DMS53 (cell line): ENCODE measurements at regions not wholly inside any gene's neighbourhood (a gene's known extent, or its start where the extent isn't known, plus 50 kb on each side); places are given as distances from the start of the nearest gene placed in this dataset.
"Not testable (repeated sequence)": the region's sequence is repeated elsewhere in the genome, so short reads cannot be mapped to it uniquely, and the experiment has no call there.

Experiments
- DNase-seq: peaks from one replicate; lab custom pipeline; 2025; lab: John Stamatoyannopoulos, UW

- not testable (repeated sequence) for DNase-seq
Measured at GRCh38 chr17:22310292-22310691, 618.0 kb downstream of the KCNJ18 start.

- no peak for DNase-seq
Measured at GRCh38 chr17:22310717-22311686, 618.7 kb downstream of the KCNJ18 start.

GRCh38 chr17:22321001-22321400 lies 628.7 kb downstream of the KCNJ18 start:
- DNase-seq = not testable (repeated sequence)

- not testable (repeated sequence) for DNase-seq
Measured at GRCh38 chr17:22322893-22323550, 630.7 kb downstream of the KCNJ18 start.

- DNase-seq = peak; percentile 3
Measured at GRCh38 chr17:22337467-22337866, 645.1 kb downstream of the KCNJ18 start.

- DNase-seq = not testable (repeated sequence)
Measured at GRCh38 chr17:22356603-22357002, 664.3 kb downstream of the KCNJ18 start.

- not testable (repeated sequence) for DNase-seq
Measured at GRCh38 chr17:22370988-22371387, 678.7 kb downstream of the KCNJ18 start.

- DNase-seq = no peak
Measured at GRCh38 chr17:22373911-22374310, 681.6 kb downstream of the KCNJ18 start.

- no peak for DNase-seq
Measured at GRCh38 chr17:22374741-22375140, 682.4 kb downstream of the KCNJ18 start.

- not testable (repeated sequence) for DNase-seq
Measured at GRCh38 chr17:22376747-22377146, 684.4 kb downstream of the KCNJ18 start.

GRCh38 chr17:22378748-22379147 lies 686.4 kb downstream of the KCNJ18 start:
- DNase-seq = not testable (repeated sequence)

GRCh38 chr17:22381589-22381988 lies 689.3 kb downstream of the KCNJ18 start:
- not testable (repeated sequence) for DNase-seq

GRCh38 chr17:22383772-22384460 lies 691.6 kb downstream of the KCNJ18 start:
- DNase-seq = not testable (repeated sequence)

- not testable (repeated sequence) for DNase-seq
Measured at GRCh38 chr17:22384461-22384800, 692.1 kb downstream of the KCNJ18 start.

- not testable (repeated sequence) for DNase-seq
Measured at GRCh38 chr17:22398446-22398845, 706.1 kb downstream of the KCNJ18 start.

- not testable (repeated sequence) for DNase-seq
Measured at GRCh38 chr17:22399037-22399436, 706.7 kb downstream of the KCNJ18 start.

GRCh38 chr17:22405080-22405479 lies 712.8 kb downstream of the KCNJ18 start:
- not testable (repeated sequence) for DNase-seq

GRCh38 chr17:22409160-22409751 lies 716.9 kb downstream of the KCNJ18 start:
- DNase-seq = no peak

GRCh38 chr17:22410136-22410535 lies 717.8 kb downstream of the KCNJ18 start:
- DNase-seq = no peak

GRCh38 chr17:22411185-22411784 lies 719.0 kb downstream of the KCNJ18 start:
- no peak for DNase-seq

- DNase-seq = no peak
Measured at GRCh38 chr17:22435231-22435974, 743.1 kb downstream of the KCNJ18 start.
